ENCODE measurements at regions not wholly inside any gene's neighbourhood (a gene's known extent, or its start where the extent isn't known, plus 50 kb on each side); places are given as distances from the start of the nearest gene placed in this dataset.
"Not testable (repeated sequence)": the region's sequence is repeated elsewhere in the genome, so short reads cannot be mapped to it uniquely, and the experiment has no call there.

DNA sequence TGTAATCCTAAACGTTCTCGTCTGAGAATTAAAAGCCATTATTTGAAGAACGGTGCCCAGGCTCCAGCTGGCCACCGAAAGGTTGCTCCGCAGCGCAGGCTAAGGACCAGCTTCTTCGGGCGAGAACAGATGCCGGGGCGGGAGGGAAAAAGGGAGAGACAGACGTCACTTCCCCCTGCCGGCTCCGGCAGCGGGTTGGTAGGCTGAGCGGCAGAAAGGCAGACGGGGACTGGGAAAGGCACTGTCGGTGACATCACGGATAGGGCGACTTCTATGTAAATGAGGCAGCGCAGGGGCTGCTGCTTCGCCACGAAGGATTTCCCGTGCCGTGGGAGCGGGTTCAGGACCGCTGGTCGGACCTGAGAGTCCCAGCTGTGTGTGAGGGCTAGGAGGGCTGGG is 147.5 kb upstream of the NOTCH2NLA start:
- H3K36me3 ChIP-seq (ENCODE audit: control insufficient read depth in 2 of 2, insufficient read depth in 2 of 2, low read length in 1 of 2); H3K27me3 ChIP-seq (ENCODE audit: control insufficient read depth in 2 of 2, insufficient read depth in 1 of 2, low read length in 1 of 2); H3K9me3 ChIP-seq (ENCODE audit: control insufficient read depth in 2 of 2, insufficient read depth in 1 of 2, low read length in 1 of 2); H3K4me1 ChIP-seq (ENCODE audit: control insufficient read depth in 2 of 2, insufficient read depth in 2 of 2, low read length in 2 of 2): not testable (repeated sequence)
- WGBS = under 1% methylated on average over 27 of the region's 27 CpGs
- Histone ChIP-seq H3K27ac (ENCODE audit: low read depth in 1 of 2, low read length in 1 of 2) (peak overlapping the region; percentile 68 to 75), H3K4me3 (ENCODE audit: low read length in 2 of 2) (peak overlapping the region; percentile 33 to 51)
- peak in 8 of 9 donors; percentile 48 to 84 (median 62) for DNase-seq (ENCODE audit: low read depth in 6 of 9, low spot score in 9 of 9)

GRCh38 chr1:146375108-146375507 is 146.3 kb upstream of the NOTCH2NLA start:
- H3K9me3 ChIP-seq (ENCODE audit: control insufficient read depth in 2 of 2, insufficient read depth in 1 of 2, low read length in 1 of 2) = not testable (repeated sequence)

DNA sequence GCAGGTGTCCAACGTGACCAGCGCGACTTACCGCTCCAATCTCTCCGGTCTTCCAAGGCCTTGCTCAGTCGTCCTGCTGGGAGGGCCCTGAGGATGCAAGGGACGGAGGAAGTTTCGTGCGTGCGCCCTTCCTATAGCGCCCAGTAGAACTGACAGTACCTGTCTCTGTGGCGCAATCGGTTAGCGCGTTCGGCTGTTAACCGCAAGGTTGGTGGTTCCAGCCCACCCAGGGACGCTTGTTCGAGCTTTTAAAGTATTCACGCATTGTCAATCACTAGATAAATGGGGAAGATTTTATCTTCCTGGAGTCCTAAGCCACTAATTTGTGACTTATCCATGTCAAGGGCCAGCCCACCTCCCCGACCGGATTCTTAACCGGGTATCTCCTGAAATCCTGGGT is 141.1 kb upstream of the NOTCH2NLA start:
- peak overlapping the region; percentile 20 to 39 for H3K4me3 ChIP-seq (ENCODE audit: low read length in 2 of 2)
- under 1% methylated on average over 20 of the region's 23 CpGs for WGBS
- H3K36me3 ChIP-seq (ENCODE audit: control insufficient read depth in 2 of 2, insufficient read depth in 2 of 2, low read length in 1 of 2); H3K27me3 ChIP-seq (ENCODE audit: control insufficient read depth in 2 of 2, insufficient read depth in 1 of 2, low read length in 1 of 2); H3K4me1 ChIP-seq (ENCODE audit: control insufficient read depth in 2 of 2, insufficient read depth in 2 of 2, low read length in 2 of 2); H3K9me3 ChIP-seq (ENCODE audit: control insufficient read depth in 2 of 2, insufficient read depth in 1 of 2, low read length in 1 of 2); H3K27ac ChIP-seq (ENCODE audit: low read depth in 1 of 2, low read length in 1 of 2): not testable (repeated sequence)
- DNase-seq (ENCODE audit: low read depth in 6 of 9, low spot score in 9 of 9) = peak in 5 of 9 donors; percentile 1 to 62 (median 27)

More at GRCh38 chr1:146375108-146375507, 146.3 kb upstream of the NOTCH2NLA start:
- not testable (repeated sequence) for H3K4me1 ChIP-seq (ENCODE audit: control insufficient read depth in 2 of 2, insufficient read depth in 2 of 2, low read length in 2 of 2); H3K4me3 ChIP-seq (ENCODE audit: low read length in 2 of 2); DNase-seq (ENCODE audit: low read depth in 6 of 9, low spot score in 9 of 9); H3K36me3 ChIP-seq (ENCODE audit: control insufficient read depth in 2 of 2, insufficient read depth in 2 of 2, low read length in 1 of 2); H3K27ac ChIP-seq (ENCODE audit: low read depth in 1 of 2, low read length in 1 of 2); H3K27me3 ChIP-seq (ENCODE audit: control insufficient read depth in 2 of 2, insufficient read depth in 1 of 2, low read length in 1 of 2)
- WGBS = 96% methylated on average over 6 of the region's 6 CpGs

DNA sequence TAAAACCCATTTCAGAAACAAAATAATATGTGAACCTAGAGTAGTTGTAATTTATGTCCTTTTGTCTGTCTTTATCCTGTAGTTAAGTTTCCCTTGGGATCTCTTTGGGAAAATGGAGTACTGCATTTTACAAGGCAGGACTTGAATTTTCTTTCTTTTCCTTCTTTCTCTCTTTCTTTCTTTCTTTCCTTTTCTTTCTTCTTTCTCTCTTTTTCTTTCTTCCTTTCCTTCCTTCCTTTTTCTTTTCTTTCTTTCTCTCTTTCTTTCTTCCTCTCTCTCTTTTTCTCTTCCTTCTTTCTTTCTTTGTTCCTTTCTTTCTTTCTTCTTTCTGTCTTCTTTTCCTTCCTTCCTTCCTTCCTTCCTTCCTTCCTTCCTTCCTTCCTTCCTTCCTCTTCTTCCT is 126.6 kb upstream of the NOTCH2NLA start:
- not testable (repeated sequence) for H3K27me3 ChIP-seq (ENCODE audit: control insufficient read depth in 2 of 2, insufficient read depth in 1 of 2, low read length in 1 of 2); H3K27ac ChIP-seq (ENCODE audit: low read depth in 1 of 2, low read length in 1 of 2); H3K4me1 ChIP-seq (ENCODE audit: control insufficient read depth in 2 of 2, insufficient read depth in 2 of 2, low read length in 2 of 2); H3K36me3 ChIP-seq (ENCODE audit: control insufficient read depth in 2 of 2, insufficient read depth in 2 of 2, low read length in 1 of 2); DNase-seq (ENCODE audit: low read depth in 6 of 9, low spot score in 9 of 9); H3K9me3 ChIP-seq (ENCODE audit: control insufficient read depth in 2 of 2, insufficient read depth in 1 of 2, low read length in 1 of 2); H3K4me3 ChIP-seq (ENCODE audit: low read length in 2 of 2)

DNA sequence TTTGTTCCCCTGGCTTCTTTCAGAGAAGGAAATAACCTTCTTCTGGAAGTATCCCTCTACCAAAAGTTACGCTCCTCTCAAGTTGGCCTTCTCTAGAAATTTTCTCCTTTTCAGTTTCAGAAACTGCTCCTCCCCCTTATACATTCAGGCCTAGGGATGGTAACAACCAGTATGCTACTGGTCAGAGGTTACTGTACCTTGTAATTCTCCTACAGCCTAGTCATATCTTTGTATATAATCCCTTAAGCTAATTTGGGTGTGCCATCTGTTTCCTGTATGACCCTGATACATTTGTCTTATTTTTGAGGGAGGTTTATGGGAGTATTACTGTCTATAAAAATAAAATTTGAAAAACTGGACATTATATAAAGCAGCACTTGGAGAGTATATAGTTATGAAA is 98.0 kb upstream of the NOTCH2NLA start:
- WGBS = 83% methylated on average over 1 of the region's 1 CpG

DNA sequence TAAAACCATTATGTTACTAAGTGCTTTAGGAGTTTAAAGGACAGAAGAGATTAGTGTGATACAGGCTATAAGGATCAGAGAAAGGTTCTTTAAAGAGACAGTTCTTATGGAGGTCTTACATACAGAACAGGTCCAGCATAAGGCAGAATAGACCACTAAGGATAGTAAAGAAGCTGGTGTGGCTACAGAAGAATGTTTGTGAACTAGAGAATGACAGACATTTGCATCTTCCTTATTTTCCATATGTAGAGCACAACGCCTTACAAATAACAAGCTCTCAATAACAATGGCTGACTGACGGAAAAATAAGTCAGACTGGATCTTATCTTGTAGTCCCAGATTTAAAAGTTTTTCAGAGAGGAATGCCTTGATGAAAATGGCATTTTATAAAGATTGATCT is 95.6 kb upstream of the NOTCH2NLA start:
- H3K9me3 ChIP-seq (ENCODE audit: control insufficient read depth in 2 of 2, insufficient read depth in 1 of 2, low read length in 1 of 2); H3K36me3 ChIP-seq (ENCODE audit: control insufficient read depth in 2 of 2, insufficient read depth in 2 of 2, low read length in 1 of 2); H3K27ac ChIP-seq (ENCODE audit: low read depth in 1 of 2, low read length in 1 of 2); DNase-seq (ENCODE audit: low read depth in 6 of 9, low spot score in 9 of 9); H3K27me3 ChIP-seq (ENCODE audit: control insufficient read depth in 2 of 2, insufficient read depth in 1 of 2, low read length in 1 of 2); H3K4me3 ChIP-seq (ENCODE audit: low read length in 2 of 2); H3K4me1 ChIP-seq (ENCODE audit: control insufficient read depth in 2 of 2, insufficient read depth in 2 of 2, low read length in 2 of 2): not testable (repeated sequence)
- WGBS = 100% methylated on average over 1 of the region's 2 CpGs

More for the DNA sequence above, 98.0 kb upstream of the NOTCH2NLA start:
- DNase-seq (ENCODE audit: low read depth in 6 of 9, low spot score in 9 of 9); H3K9me3 ChIP-seq (ENCODE audit: control insufficient read depth in 2 of 2, insufficient read depth in 1 of 2, low read length in 1 of 2); H3K27ac ChIP-seq (ENCODE audit: low read depth in 1 of 2, low read length in 1 of 2); H3K4me3 ChIP-seq (ENCODE audit: low read length in 2 of 2); H3K36me3 ChIP-seq (ENCODE audit: control insufficient read depth in 2 of 2, insufficient read depth in 2 of 2, low read length in 1 of 2); H3K27me3 ChIP-seq (ENCODE audit: control insufficient read depth in 2 of 2, insufficient read depth in 1 of 2, low read length in 1 of 2); H3K4me1 ChIP-seq (ENCODE audit: control insufficient read depth in 2 of 2, insufficient read depth in 2 of 2, low read length in 2 of 2): not testable (repeated sequence)

- H3K27me3 ChIP-seq (ENCODE audit: control insufficient read depth in 2 of 2, insufficient read depth in 1 of 2, low read length in 1 of 2); H3K27ac ChIP-seq (ENCODE audit: low read depth in 1 of 2, low read length in 1 of 2): not testable (repeated sequence)
Measured at GRCh38 chr1:146323302-146323701, 94.5 kb upstream of the NOTCH2NLA start.

DNA sequence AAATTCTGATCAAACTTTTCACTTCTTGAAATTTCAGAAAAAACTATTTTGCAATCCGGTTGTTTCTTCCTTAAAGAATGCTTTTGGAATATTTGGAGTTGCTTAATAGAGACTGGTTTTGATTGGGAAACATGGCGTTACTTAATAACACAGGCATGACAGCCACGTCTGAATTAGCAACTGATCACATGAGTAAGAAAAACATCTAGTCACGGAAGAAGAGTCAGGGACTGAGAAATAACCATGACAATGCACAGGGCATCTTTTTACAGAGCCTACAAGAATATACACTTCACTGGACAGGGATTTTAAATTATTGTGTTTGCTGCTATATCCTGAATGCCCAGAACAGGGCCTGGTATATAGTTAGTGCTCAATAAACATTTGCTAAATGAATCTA is 94.1 kb upstream of the NOTCH2NLA start:
- not testable (repeated sequence) for H3K4me3 ChIP-seq (ENCODE audit: low read length in 2 of 2); DNase-seq (ENCODE audit: low read depth in 6 of 9, low spot score in 9 of 9); H3K4me1 ChIP-seq (ENCODE audit: control insufficient read depth in 2 of 2, insufficient read depth in 2 of 2, low read length in 2 of 2); H3K9me3 ChIP-seq (ENCODE audit: control insufficient read depth in 2 of 2, insufficient read depth in 1 of 2, low read length in 1 of 2); H3K27ac ChIP-seq (ENCODE audit: low read depth in 1 of 2, low read length in 1 of 2); H3K27me3 ChIP-seq (ENCODE audit: control insufficient read depth in 2 of 2, insufficient read depth in 1 of 2, low read length in 1 of 2); H3K36me3 ChIP-seq (ENCODE audit: control insufficient read depth in 2 of 2, insufficient read depth in 2 of 2, low read length in 1 of 2)
- 87% methylated on average over 2 of the region's 4 CpGs for WGBS

More at GRCh38 chr1:146323302-146323701, 94.5 kb upstream of the NOTCH2NLA start:
- not testable (repeated sequence) for H3K9me3 ChIP-seq (ENCODE audit: control insufficient read depth in 2 of 2, insufficient read depth in 1 of 2, low read length in 1 of 2); DNase-seq (ENCODE audit: low read depth in 6 of 9, low spot score in 9 of 9); H3K4me1 ChIP-seq (ENCODE audit: control insufficient read depth in 2 of 2, insufficient read depth in 2 of 2, low read length in 2 of 2); H3K4me3 ChIP-seq (ENCODE audit: low read length in 2 of 2); H3K36me3 ChIP-seq (ENCODE audit: control insufficient read depth in 2 of 2, insufficient read depth in 2 of 2, low read length in 1 of 2)
- WGBS = no CpG with 5 or more reads among the region's 1 CpG

DNA sequence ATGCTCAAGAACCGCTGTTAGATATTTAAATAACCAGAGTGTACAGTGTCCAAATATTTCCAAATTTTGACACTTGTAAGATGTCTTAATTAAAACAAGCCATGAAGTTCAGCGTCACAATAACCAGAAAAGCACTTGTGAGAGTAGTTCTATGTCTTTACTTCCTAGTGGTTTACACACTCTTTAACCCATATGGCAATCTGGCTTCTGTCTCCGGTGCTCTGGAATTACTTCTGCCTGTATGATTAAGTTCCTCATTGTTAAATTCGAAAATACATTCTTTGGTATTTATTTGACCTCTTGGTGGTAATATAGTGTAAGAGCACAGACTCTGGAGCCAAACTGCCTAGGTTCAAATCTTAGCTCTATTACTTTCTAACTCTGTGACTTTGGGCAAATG is 89.9 kb upstream of the NOTCH2NLA start:
- H3K36me3 ChIP-seq (ENCODE audit: control insufficient read depth in 2 of 2, insufficient read depth in 2 of 2, low read length in 1 of 2); H3K4me3 ChIP-seq (ENCODE audit: low read length in 2 of 2); H3K27ac ChIP-seq (ENCODE audit: low read depth in 1 of 2, low read length in 1 of 2); H3K27me3 ChIP-seq (ENCODE audit: control insufficient read depth in 2 of 2, insufficient read depth in 1 of 2, low read length in 1 of 2); DNase-seq (ENCODE audit: low read depth in 6 of 9, low spot score in 9 of 9); H3K9me3 ChIP-seq (ENCODE audit: control insufficient read depth in 2 of 2, insufficient read depth in 1 of 2, low read length in 1 of 2); H3K4me1 ChIP-seq (ENCODE audit: control insufficient read depth in 2 of 2, insufficient read depth in 2 of 2, low read length in 2 of 2): not testable (repeated sequence)
- 100% methylated on average over 1 of the region's 4 CpGs for WGBS

DNA sequence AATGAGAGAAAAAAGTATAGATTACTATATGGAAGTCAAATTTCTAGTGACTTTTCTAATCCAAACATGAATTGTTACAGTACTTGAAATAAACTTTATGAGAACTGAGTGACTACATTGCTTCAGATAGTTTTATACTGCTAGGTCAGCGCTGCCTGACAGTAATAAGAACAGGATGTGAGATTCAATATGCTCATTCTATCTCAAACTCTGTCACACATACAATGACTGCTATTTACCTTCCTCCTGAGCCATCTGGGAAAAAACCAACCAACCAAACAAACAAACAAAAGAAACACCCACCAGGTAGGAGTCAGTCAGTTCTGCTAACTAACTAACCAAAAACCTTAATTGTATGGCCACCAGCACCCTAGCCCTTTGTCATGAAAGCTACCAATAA is 89.0 kb upstream of the NOTCH2NLA start:
- H3K27ac ChIP-seq (ENCODE audit: low read depth in 1 of 2, low read length in 1 of 2); H3K9me3 ChIP-seq (ENCODE audit: control insufficient read depth in 2 of 2, insufficient read depth in 1 of 2, low read length in 1 of 2); H3K36me3 ChIP-seq (ENCODE audit: control insufficient read depth in 2 of 2, insufficient read depth in 2 of 2, low read length in 1 of 2); H3K4me1 ChIP-seq (ENCODE audit: control insufficient read depth in 2 of 2, insufficient read depth in 2 of 2, low read length in 2 of 2); DNase-seq (ENCODE audit: low read depth in 6 of 9, low spot score in 9 of 9); H3K27me3 ChIP-seq (ENCODE audit: control insufficient read depth in 2 of 2, insufficient read depth in 1 of 2, low read length in 1 of 2); H3K4me3 ChIP-seq (ENCODE audit: low read length in 2 of 2): not testable (repeated sequence)
- 100% methylated on average over 1 of the region's 1 CpG for WGBS
